ENCODE measurements at regions not wholly inside any gene's neighbourhood (a gene's known extent, or its start where the extent isn't known, plus 50 kb on each side); places are given as distances from the start of the nearest gene placed in this dataset.

- ATAC-seq (no peak), DNase-seq (no peak)
- Histone ChIP-seq H3K4me1 (ENCODE audit: low read depth) (no peaks in the 10 kb centered on the region), H3K9me3 (no peaks in the 10 kb centered on the region), H3K4me3 (no peak overlapping the region), H3K36me3 (ENCODE audit: low read depth) (no peaks in the 10 kb centered on the region)
- TF ChIP-seq CTCF (IDR thresholded peaks at IDR 0.05) = no peak
- intact Hi-C loops (cut with DNase I, micrococcal nuclease) = no loop called here
Observed at GRCh38 chr18:78072375-78072774, 822.7 kb downstream of the GALR1 start.

- TF ChIP-seq CTCF (IDR thresholded peaks at IDR 0.05) = no peak
- no peaks in the 10 kb centered on the region for H3K9me3 ChIP-seq
- H3K36me3 ChIP-seq (ENCODE audit: low read depth) = no peaks in the 10 kb centered on the region
- H3K4me1 ChIP-seq (ENCODE audit: low read depth) = no peaks in the 10 kb centered on the region
- ATAC-seq (no peak), DNase-seq (peak in 1 of 3 donors; percentile 4)
- H3K4me3 ChIP-seq = no peak overlapping the region
- intact Hi-C loops (cut with DNase I, micrococcal nuclease) = no loop called here
Observed at GRCh38 chr18:78073275-78073674, 823.6 kb downstream of the GALR1 start.

- no peak for TF ChIP-seq CTCF (IDR thresholded peaks at IDR 0.05)
- Histone ChIP-seq H3K9me3 (no peaks in the 10 kb centered on the region), H3K36me3 (ENCODE audit: low read depth) (no peaks in the 10 kb centered on the region), H3K4me1 (ENCODE audit: low read depth) (no peaks in the 10 kb centered on the region), H3K4me3 (no peak overlapping the region)
- ATAC-seq (no peak), DNase-seq (no peak)
- intact Hi-C loops (cut with DNase I, micrococcal nuclease) = no loop called here
Observed at GRCh38 chr18:78074400-78075020, 824.9 kb downstream of the GALR1 start.

GRCh38 chr18:78080081-78080480 is 830.4 kb downstream of the GALR1 start:
- H3K9me3 ChIP-seq = no peaks in the 10 kb centered on the region
- H3K36me3 ChIP-seq (ENCODE audit: low read depth) = no peaks in the 10 kb centered on the region
- no peak for ATAC-seq
- no peak for TF ChIP-seq CTCF (IDR thresholded peaks at IDR 0.05)
- DNase-seq = no peak
- intact Hi-C loops (cut with DNase I, micrococcal nuclease) = no loop called here
- no peaks in the 10 kb centered on the region for H3K4me1 ChIP-seq (ENCODE audit: low read depth)
- no peak overlapping the region for H3K4me3 ChIP-seq

- ATAC-seq (no peak), DNase-seq (no peak)
- Histone ChIP-seq H3K9me3 (no peaks in the 10 kb centered on the region), H3K4me1 (ENCODE audit: low read depth) (no peaks in the 10 kb centered on the region), H3K4me3 (no peak overlapping the region), H3K36me3 (ENCODE audit: low read depth) (no peaks in the 10 kb centered on the region)
- TF ChIP-seq CTCF (IDR thresholded peaks at IDR 0.05) = no peak
- intact Hi-C loops (cut with DNase I, micrococcal nuclease) = no loop called here
Observed at GRCh38 chr18:78080761-78081160, 831.1 kb downstream of the GALR1 start.

GRCh38 chr18:78082816-78083215 is 833.2 kb downstream of the GALR1 start:
- no peaks in the 10 kb centered on the region for H3K9me3 ChIP-seq
- no peak for TF ChIP-seq CTCF (IDR thresholded peaks at IDR 0.05)
- H3K4me3 ChIP-seq = no peak overlapping the region
- no peak for ATAC-seq
- DNase-seq = no peak
- H3K4me1 ChIP-seq (ENCODE audit: low read depth) = no peaks in the 10 kb centered on the region
- H3K36me3 ChIP-seq (ENCODE audit: low read depth) = no peaks in the 10 kb centered on the region
- intact Hi-C loops (cut with DNase I, micrococcal nuclease) = no loop called here
